SKM-1 (cell line): ENCODE measurements at regions not wholly inside any gene's neighbourhood (a gene's known extent, or its start where the extent isn't known, plus 50 kb on each side); places are given as distances from the start of the nearest gene placed in this dataset.
"Not testable (repeated sequence)": the region's sequence is repeated elsewhere in the genome, so short reads cannot be mapped to it uniquely, and the experiment has no call there.

Experiments used
- DNase-seq: peaks from one replicate; lab custom pipeline; 2025; ENCODE audit not compliant: unreplicated experiment; lab: John Stamatoyannopoulos, UW

DNA sequence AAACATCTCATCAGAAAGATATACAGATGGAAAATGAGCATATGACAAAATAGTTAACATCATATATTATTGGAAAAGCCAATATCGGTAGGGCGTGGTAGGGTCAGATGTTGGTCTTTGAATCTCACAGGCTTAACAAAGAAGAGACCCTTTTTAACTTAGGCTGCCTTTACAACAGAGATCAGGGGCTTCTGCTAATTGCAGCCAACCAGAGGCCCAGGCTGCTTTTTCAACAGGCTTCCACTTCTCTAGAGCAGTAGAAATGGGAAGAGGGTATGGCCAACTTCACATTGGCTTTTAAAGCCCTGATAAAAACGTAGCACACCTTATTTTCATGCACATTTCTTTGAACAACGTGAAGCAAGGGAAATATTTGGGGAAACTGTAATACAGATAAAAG is 764.3 kb upstream of the CTNND2 start:
- DNase-seq, result no peak

- DNase-seq, result not testable (repeated sequence)
Measured at GRCh38 chr5:12667818-12668217, 763.6 kb upstream of the CTNND2 start.

- not testable (repeated sequence) for DNase-seq
Measured at GRCh38 chr5:12665772-12666171, 761.5 kb upstream of the CTNND2 start.

DNA sequence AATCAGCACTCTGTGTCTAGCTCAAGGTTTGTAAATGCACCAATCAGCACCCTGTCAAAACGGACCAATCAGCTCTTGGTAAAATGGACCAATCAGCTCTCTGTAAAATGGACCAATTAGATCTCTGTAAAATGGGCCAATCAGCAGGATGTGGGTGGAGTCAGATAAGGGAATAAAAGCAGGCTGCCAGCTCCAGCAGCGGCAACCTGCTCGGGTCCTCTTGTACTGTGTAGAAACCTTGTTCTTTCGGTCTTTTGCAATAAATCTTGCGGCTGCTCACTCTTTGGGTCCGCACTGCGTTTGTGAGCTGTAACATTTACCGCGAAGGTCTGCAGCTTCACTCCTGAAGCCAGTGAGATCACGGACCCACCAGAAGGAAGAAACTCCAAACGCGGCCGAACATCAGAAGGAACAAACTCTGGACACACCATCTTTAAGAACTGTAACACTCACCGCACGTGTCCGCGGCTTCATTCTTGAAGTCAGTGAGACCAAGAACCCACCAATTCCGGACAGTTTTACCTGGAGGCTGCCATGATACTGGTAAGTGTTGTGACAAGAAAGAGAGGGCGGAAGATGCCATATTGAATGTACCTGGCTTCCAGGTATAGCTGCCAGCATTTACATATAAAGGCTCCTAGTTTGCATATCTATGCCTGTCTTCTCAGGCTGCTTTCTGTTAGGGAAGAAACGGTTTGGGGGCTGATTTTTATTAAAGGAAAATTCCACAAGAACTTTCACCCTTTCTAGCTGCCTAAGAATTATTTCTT is 758.5 kb upstream of the CTNND2 start:
- no peak for DNase-seq

- no peak for DNase-seq
Measured at GRCh38 chr5:12661617-12662370, 757.5 kb upstream of the CTNND2 start.

GRCh38 chr5:12660279-12661107 is 756.2 kb upstream of the CTNND2 start:
- DNase-seq, result not testable (repeated sequence)

GRCh38 chr5:12659686-12660085 is 755.4 kb upstream of the CTNND2 start:
- DNase-seq, result no peak

DNA sequence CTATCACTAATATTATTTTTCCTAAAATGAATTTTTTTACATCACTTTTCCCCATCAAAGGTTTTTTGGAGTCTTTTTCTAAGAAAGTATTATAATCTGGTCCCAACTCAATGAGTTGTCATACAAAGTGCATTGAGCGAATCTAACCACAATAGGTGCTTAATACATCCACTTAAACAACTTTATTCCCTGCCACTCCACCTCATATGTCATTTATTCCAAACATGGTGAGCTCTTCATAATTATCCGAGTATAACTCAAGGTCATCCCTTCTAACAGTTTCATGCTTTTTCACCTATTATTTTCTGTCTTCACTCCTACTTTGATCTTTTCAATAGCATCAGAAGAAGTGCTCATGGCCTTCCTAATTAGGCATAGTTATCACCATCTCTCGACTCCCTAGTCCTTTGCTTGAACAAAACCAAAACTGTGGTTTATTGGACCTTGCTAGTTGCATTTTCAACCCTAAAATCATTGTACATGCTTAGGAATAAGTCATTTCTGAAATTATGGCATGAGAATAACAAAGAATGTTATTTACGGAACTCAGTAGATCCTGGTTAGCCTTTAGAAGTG is 754.7 kb upstream of the CTNND2 start:
- DNase-seq, result no peak

- not testable (repeated sequence) for DNase-seq
Measured at GRCh38 chr5:12657914-12658474, 753.7 kb upstream of the CTNND2 start.

GRCh38 chr5:12655675-12656074 is 751.4 kb upstream of the CTNND2 start:
- no peak for DNase-seq

- no peak for DNase-seq
Measured at GRCh38 chr5:12652201-12652600, 748.0 kb upstream of the CTNND2 start.

- DNase-seq, result no peak
Measured at GRCh38 chr5:12648558-12648957, 744.3 kb upstream of the CTNND2 start.

GRCh38 chr5:12647613-12648012 is 743.4 kb upstream of the CTNND2 start:
- no peak for DNase-seq

GRCh38 chr5:12645582-12645981 is 741.3 kb upstream of the CTNND2 start:
- DNase-seq, result no peak

DNA sequence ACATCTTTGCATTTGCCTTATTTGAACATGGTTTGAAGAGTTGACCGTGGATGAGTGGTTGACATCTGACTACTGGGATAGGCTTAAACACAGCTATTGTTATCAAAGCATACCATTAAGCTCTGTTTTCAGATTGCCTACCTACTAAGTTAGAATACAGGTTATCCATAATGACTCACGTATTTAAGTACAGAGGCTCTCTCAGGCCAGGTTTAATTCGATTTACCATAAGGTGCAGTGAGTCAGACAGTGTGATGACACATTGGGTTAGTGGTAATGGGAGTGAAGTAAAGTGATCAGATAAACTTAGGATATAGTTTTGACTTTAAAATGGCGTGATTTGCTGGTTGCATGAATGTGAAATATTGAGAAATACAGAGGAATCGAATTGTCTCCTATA is 732.0 kb upstream of the CTNND2 start:
- no peak for DNase-seq

GRCh38 chr5:12626556-12626955 is 722.3 kb upstream of the CTNND2 start:
- DNase-seq, result no peak

DNA sequence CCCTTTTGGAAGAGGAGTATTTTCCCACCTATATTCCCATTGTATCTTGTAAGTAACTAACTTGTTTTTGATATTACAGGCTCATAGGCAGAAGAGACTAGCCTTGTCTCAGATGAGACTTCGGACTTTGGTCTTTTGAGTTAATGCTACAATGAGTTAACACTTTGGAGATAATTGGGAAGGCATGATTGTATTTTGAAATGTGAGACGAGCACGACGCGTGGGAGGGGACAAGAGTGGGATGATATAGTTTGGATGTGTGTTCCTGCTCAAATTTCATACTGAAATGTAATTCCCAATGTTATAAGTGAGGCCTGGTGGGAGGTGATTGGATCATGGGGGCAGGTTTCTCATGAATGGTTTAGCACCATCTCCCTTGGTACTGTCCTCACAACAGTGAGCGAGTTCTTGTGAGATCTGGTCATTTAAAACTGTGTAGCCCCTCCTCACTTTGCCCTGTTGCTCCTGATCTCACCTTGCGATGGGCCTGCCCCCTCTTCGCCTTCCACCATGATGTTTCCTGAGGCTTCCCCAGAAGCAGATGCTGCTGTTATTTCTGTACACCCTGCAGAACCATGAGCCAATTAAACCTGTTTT is 721.5 kb upstream of the CTNND2 start:
- DNase-seq, result no peak

GRCh38 chr5:12624776-12625560 is 720.7 kb upstream of the CTNND2 start:
- no peak for DNase-seq

DNA sequence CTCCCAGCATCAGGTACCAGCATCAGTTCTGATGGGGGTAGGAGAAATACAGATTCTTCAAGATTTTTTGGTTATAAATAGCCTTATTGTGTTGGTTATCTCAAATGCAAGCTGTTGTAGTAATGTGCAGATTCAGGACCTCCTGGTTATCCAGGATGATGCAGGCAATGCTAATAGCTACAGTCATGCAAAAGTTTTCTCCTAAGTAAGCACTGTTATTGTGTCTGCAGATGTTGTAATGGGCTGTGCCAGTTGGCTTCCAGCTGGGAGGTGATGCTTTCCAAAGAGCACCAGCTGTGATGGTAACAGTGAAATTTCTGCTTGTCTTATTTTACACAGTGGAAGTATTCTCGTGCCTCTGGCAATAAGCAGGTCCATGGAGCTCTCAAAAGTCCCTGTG is 719.2 kb upstream of the CTNND2 start:
- DNase-seq, result no peak

DNA sequence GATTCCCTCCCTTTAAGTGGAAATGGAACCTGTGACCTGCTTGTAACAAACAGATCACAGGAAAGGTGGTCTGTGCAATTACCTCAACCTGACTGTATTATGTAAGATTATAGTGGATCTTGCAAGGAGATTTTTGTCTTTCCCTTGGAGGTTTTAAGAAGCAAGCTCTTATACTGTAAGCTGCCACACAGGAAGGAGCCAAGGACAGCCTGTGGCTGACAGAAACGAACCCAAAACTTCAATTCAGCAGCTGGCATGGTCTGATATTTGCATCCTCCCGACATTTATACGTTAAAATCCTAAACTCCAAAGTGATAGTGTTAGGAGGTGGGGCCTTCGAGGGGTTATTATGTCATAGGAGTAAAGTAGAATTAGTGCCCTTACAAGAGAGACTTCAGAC is 711.8 kb upstream of the CTNND2 start:
- no peak for DNase-seq
